Myocyte (in vitro differentiated cells): ENCODE measurements at regions not wholly inside any gene's neighbourhood (a gene's known extent, or its start where the extent isn't known, plus 50 kb on each side); places are given as distances from the start of the nearest gene placed in this dataset.

Source experiments
- DNase-seq: peaks from one replicate; pipeline ENCODE4 v3.0.0-alpha.2; 2012; ENCODE audit warnings: low read depth

- DNase-seq = no peak
These were observed 135.2 kb upstream of the PDE3A start for GRCh38 chr12:20232931-20233675.

- DNase-seq = no peak
These were observed 133.9 kb upstream of the PDE3A start for GRCh38 chr12:20234474-20234873.

GRCh38 chr12:20237091-20237490 is 131.2 kb upstream of the PDE3A start:
- DNase-seq = no peak

GRCh38 chr12:20245491-20245890 is 122.8 kb upstream of the PDE3A start:
- no peak for DNase-seq

- DNase-seq = no peak
These were observed 119.7 kb upstream of the PDE3A start for GRCh38 chr12:20248646-20249045.

- no peak for DNase-seq
These were observed 117.6 kb upstream of the PDE3A start for GRCh38 chr12:20250761-20251160.

GRCh38 chr12:20257311-20257710 is 111.0 kb upstream of the PDE3A start:
- no peak for DNase-seq

GRCh38 chr12:20259786-20260185 is 108.6 kb upstream of the PDE3A start:
- DNase-seq = no peak

GRCh38 chr12:20260851-20261250 is 107.5 kb upstream of the PDE3A start:
- no peak for DNase-seq

GRCh38 chr12:20262119-20262518 is 106.2 kb upstream of the PDE3A start:
- DNase-seq = no peak

- no peak for DNase-seq
These were observed 104.3 kb upstream of the PDE3A start for GRCh38 chr12:20264026-20264425.

- DNase-seq = peak; percentile 44
These were observed 103.7 kb upstream of the PDE3A start for GRCh38 chr12:20264608-20265114.

GRCh38 chr12:20268121-20268732 is 100.1 kb upstream of the PDE3A start:
- no peak for DNase-seq

GRCh38 chr12:20268771-20269170 is 99.6 kb upstream of the PDE3A start:
- DNase-seq = no peak

- DNase-seq = no peak
These were observed 98.8 kb upstream of the PDE3A start for GRCh38 chr12:20269337-20270067.

- no peak for DNase-seq
These were observed 97.8 kb upstream of the PDE3A start for GRCh38 chr12:20270557-20270956.

- DNase-seq = no peak
These were observed 96.2 kb upstream of the PDE3A start for GRCh38 chr12:20272161-20272560.

GRCh38 chr12:20272801-20273200 is 95.5 kb upstream of the PDE3A start:
- DNase-seq = peak; percentile 8

- no peak for DNase-seq
These were observed 94.3 kb upstream of the PDE3A start for GRCh38 chr12:20274008-20274407.

GRCh38 chr12:20278276-20278675 is 90.1 kb upstream of the PDE3A start:
- DNase-seq = no peak

- no peak for DNase-seq
These were observed 87.8 kb upstream of the PDE3A start for GRCh38 chr12:20280515-20280914.

GRCh38 chr12:20282401-20282800 is 85.9 kb upstream of the PDE3A start:
- DNase-seq = no peak
